ENCODE measurements at regions not wholly inside any gene's neighbourhood (a gene's known extent, or its start where the extent isn't known, plus 50 kb on each side); places are given as distances from the start of the nearest gene placed in this dataset.

DNA sequence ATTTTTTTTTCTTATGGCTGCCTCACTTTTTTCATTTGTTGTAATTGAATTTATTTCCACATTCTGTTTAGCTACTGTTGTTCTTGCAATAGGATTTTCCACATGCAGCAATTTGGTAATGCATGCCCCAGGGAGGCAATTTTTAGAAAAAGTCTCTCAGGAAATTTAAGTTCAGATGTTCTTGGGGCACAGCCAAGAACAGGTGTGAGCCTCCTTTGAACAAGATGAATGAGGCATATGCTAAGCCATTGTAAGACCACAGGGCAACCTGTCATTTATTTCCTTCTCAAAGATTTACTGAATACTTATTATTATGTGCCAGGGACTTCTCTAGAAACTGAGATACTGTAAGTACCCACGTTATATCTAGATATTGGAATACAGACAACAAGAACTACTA lies 549.5 kb downstream of the DIPK2A start:
- TF ChIP-seq, protein P1, sequence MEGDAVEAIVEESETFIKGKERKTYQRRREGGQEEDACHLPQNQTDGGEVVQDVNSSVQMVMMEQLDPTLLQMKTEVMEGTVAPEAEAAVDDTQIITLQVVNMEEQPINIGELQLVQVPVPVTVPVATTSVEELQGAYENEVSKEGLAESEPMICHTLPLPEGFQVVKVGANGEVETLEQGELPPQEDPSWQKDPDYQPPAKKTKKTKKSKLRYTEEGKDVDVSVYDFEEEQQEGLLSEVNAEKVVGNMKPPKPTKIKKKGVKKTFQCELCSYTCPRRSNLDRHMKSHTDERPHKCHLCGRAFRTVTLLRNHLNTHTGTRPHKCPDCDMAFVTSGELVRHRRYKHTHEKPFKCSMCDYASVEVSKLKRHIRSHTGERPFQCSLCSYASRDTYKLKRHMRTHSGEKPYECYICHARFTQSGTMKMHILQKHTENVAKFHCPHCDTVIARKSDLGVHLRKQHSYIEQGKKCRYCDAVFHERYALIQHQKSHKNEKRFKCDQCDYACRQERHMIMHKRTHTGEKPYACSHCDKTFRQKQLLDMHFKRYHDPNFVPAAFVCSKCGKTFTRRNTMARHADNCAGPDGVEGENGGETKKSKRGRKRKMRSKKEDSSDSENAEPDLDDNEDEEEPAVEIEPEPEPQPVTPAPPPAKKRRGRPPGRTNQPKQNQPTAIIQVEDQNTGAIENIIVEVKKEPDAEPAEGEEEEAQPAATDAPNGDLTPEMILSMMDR (IDR thresholded peaks at IDR 0.05; ENCODE audit: low read depth, low read length, poor library complexity, severe bottlenecking) = no peak
- no peak for TF ChIP-seq EZH2phosphoT487 (IDR thresholded peaks at IDR 0.05; ENCODE audit: borderline replicate concordance, low read length)

Data from DOHH2 (cell line).